SU-DHL-6 (cell line): ENCODE measurements at regions not wholly inside any gene's neighbourhood (a gene's known extent, or its start where the extent isn't known, plus 50 kb on each side); places are given as distances from the start of the nearest gene placed in this dataset.

ENCODE experiments used
- H2AFZ ChIP-seq: fragments of 200-600 bp; sonication (generic); 2 replicates; pipeline ENCODE4 v1.6.1; 2014; ENCODE audit warnings: low read depth, mild to moderate bottlenecking, moderate library complexity, mixed read lengths, antibody characterized with exemption, low read length; ENCODE audit not compliant: severe bottlenecking
- H3F3A ChIP-seq: fragments of 200-600 bp; shearing (Covaris generic); 2 replicates; pipeline ENCODE4 v1.6.0; 2016; ENCODE audit warnings: antibody characterized with exemption, mild to moderate bottlenecking; ENCODE audit not compliant: insufficient read depth
- H3K27ac ChIP-seq: fragments of 200-600 bp; sonication (generic); 2 replicates; pipeline ENCODE4 v1.5.1; 2016; ENCODE audit warnings: low read depth, mild to moderate bottlenecking, low read length, moderate library complexity, mixed read lengths
- H3K27me3 ChIP-seq: fragments of 200-600 bp; sonication (generic), shearing (Covaris generic); 2 replicates; pipeline ENCODE4 v1.6.0; 2014; ENCODE audit warnings: mild to moderate bottlenecking, low read length
- H3K36me3 ChIP-seq: fragments of 200-600 bp; sonication (generic); 2 replicates; pipeline ENCODE4 v1.6.1; 2014; ENCODE audit warnings: mild to moderate bottlenecking, low read length, mixed read lengths
- H3K4me2 ChIP-seq: fragments of 300-600, 200-600 bp; shearing (Covaris generic), sonication (generic); 2 replicates; pipeline ENCODE4 v1.6.0; 2014; ENCODE audit warnings: low read length, low read depth, mild to moderate bottlenecking; ENCODE audit not compliant: poor library complexity, severe bottlenecking
- H3K4me3 ChIP-seq: fragments of 200-600 bp; sonication (generic); 2 replicates; pipeline ENCODE4 v1.5.1; 2014; ENCODE audit warnings: antibody characterized with exemption, low read length, mild to moderate bottlenecking, mixed read lengths; ENCODE audit not compliant: insufficient read depth, poor library complexity, severe bottlenecking
- H3K79me2 ChIP-seq: fragments of 200-600 bp; sonication (generic); 2 replicates; pipeline ENCODE4 v1.6.1; 2014; ENCODE audit warnings: mild to moderate bottlenecking, low read length, moderate library complexity; ENCODE audit not compliant: insufficient read depth
- H3K9ac ChIP-seq: fragments of 200-600 bp; sonication (generic); 2 replicates; pipeline ENCODE4 v1.7.0; 2014; ENCODE audit warnings: mild to moderate bottlenecking, low read length
- H3K9me2 ChIP-seq: fragments of 200-600 bp; sonication (generic); replicated peaks from 2 replicates; pipeline ENCODE4 v1.6.1; 2014; ENCODE audit warnings: low read length; ENCODE audit not compliant: insufficient read depth
- H3K9me3 ChIP-seq: fragments of 200-600 bp; sonication (generic); 2 replicates; pipeline ENCODE4 v1.6.1; 2014; ENCODE audit warnings: low read length, mixed read lengths; ENCODE audit not compliant: insufficient read depth
- H4K20me1 ChIP-seq: fragments of 200-600 bp; sonication (generic); 2 replicates; pipeline ENCODE4 v1.6.1; 2014; ENCODE audit warnings: low read depth, mild to moderate bottlenecking, antibody characterized with exemption, low read length, moderate library complexity, mixed read lengths
- EZH2phosphoT487 ChIP-seq: fragments of 200-600 bp; sonication (generic), shearing (Covaris generic); conservative IDR thresholded peaks from 2 replicates; pipeline ENCODE4 v1.6.1; 2018; ENCODE audit warnings: mild to moderate bottlenecking, antibody characterized with exemption, low read length, moderate library complexity, mixed read lengths
- TF ChIP-seq, protein P1 (sequence below): fragments of 200-600 bp; sonication (generic); IDR thresholded peaks from one replicate; pipeline ENCODE4 v1.5.1; 2017; ENCODE audit warnings: antibody characterized with exemption, mild to moderate bottlenecking, low read length, moderate library complexity; ENCODE audit not compliant: insufficient read depth, poor library complexity, severe bottlenecking

DNA sequence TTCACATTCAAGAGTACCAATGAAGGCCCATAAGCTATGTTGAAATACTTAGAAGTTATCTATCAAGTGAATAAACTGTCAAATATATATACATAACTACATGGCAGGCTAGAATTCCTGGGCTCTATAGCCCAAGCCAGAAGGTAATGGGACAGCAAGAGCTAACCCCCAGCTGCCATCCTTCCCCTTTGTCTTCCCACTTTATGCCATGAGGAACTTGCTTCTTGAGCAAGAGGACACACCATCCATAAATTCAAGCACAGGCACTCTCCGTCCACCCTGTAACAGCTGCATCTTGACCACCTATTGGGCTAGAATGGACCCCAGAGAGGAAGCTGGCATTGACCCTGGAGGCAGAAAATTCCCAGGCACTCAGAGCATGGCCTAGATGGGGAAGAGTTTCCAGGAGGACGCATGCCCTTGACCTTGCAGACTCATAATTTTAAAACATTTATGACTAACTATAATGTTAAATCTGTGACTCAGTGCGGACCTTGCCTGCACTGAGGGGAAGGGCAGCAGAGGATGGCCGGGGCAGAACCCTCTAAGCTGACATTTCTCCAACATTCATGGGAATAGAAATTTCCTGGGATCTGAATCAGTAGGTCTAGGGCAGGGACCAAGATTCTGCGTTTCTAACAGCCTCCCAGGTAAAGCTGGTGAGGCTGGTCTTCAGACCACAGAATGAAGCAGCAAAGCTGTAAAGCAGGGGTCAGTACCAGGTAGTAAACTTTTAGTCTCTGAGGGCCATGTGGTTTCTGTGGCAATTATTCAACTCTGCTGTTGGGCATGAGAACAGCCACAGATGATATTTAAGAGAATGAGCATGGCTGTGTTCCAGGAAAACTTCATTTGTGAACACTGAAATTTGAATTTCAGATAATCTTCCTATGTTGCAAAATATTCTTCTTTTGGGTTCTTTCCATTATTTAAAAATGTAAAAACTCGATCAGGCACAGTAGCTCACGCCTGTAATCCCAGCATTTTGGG lies 71.4 kb upstream of the CLDN10 start:
- H3K9me3 ChIP-seq, result no peaks in the 10 kb centered on the region
- H3K9ac ChIP-seq, result no peak overlapping the region
- no peak overlapping the region for H3K4me3 ChIP-seq
- no peak overlapping the region for H2AFZ ChIP-seq
- H3K79me2 ChIP-seq, result no peaks in the 10 kb centered on the region
- TF ChIP-seq, protein P1, sequence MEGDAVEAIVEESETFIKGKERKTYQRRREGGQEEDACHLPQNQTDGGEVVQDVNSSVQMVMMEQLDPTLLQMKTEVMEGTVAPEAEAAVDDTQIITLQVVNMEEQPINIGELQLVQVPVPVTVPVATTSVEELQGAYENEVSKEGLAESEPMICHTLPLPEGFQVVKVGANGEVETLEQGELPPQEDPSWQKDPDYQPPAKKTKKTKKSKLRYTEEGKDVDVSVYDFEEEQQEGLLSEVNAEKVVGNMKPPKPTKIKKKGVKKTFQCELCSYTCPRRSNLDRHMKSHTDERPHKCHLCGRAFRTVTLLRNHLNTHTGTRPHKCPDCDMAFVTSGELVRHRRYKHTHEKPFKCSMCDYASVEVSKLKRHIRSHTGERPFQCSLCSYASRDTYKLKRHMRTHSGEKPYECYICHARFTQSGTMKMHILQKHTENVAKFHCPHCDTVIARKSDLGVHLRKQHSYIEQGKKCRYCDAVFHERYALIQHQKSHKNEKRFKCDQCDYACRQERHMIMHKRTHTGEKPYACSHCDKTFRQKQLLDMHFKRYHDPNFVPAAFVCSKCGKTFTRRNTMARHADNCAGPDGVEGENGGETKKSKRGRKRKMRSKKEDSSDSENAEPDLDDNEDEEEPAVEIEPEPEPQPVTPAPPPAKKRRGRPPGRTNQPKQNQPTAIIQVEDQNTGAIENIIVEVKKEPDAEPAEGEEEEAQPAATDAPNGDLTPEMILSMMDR, result no peak
- TF ChIP-seq EZH2phosphoT487, result no peak
- no peaks in the 10 kb centered on the region for H4K20me1 ChIP-seq
- no peaks in the 10 kb centered on the region for H3K27me3 ChIP-seq
- no peak overlapping the region for H3K27ac ChIP-seq
- H3K4me2 ChIP-seq, result no peak overlapping the region
- no peaks in the 10 kb centered on the region for H3K36me3 ChIP-seq
- no peaks in the 10 kb centered on the region for H3F3A ChIP-seq
- no peaks in the 10 kb centered on the region for H3K9me2 ChIP-seq

DNA sequence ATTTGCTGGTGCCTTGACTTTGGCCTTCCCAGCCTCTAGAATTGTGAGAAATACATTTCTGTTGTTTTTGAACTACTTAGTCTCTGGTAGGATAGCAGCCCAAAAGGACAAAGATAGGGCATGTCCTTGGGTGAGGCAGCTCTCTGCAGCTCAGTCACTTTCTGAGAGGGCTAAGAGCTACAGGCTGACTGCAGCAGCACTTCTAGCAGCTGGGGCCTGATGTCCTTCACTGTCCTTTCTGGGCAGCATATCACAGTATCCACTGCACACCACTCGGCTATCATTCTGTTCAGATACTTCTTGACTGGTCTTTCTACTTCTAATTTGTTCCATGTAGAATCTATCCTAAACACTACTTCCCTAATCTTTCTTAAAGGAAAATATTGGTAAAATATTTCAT lies 68.5 kb upstream of the CLDN10 start:
- Histone ChIP-seq H3K4me3 (no peak overlapping the region), H3F3A (no peaks in the 10 kb centered on the region), H3K9me3 (no peaks in the 10 kb centered on the region), H3K4me2 (no peak overlapping the region), H3K27ac (no peak overlapping the region), H3K36me3 (no peaks in the 10 kb centered on the region), H4K20me1 (no peaks in the 10 kb centered on the region), H2AFZ (no peak overlapping the region), H3K9ac (no peak overlapping the region), H3K9me2 (no peaks in the 10 kb centered on the region), H3K27me3 (no peaks in the 10 kb centered on the region), H3K79me2 (no peaks in the 10 kb centered on the region)
- no peak for TF ChIP-seq EZH2phosphoT487
- TF ChIP-seq, protein P1, result no peak

DNA sequence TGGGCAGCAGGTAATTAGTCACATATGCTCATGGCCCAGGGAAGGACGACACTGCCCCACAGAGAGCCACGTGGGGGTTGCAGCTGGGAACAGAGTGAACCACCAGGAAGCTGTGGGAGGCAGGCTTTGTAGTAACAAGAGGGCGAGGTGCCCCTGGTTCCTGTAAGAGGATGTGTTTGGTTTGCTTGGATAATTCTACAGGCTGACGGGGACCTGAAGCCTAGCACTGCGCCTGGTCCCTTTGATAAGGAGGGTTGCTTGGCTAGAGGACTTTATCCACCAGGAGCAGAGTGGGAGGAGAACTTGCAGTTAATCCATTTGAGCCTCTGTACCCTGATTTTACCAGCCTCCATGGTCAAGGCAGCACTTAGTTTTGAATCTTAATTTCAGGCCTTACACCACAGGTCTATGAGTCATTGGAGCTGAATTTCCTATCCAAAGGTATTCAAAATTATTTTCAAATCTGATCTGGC lies 67.4 kb upstream of the CLDN10 start:
- H3K27ac ChIP-seq, result no peak overlapping the region
- no peaks in the 10 kb centered on the region for H3F3A ChIP-seq
- H2AFZ ChIP-seq, result no peak overlapping the region
- no peaks in the 10 kb centered on the region for H3K9me3 ChIP-seq
- no peak for TF ChIP-seq EZH2phosphoT487
- TF ChIP-seq, protein P1, result no peak
- no peak overlapping the region for H3K4me2 ChIP-seq
- H3K9ac ChIP-seq, result no peak overlapping the region
- no peaks in the 10 kb centered on the region for H3K27me3 ChIP-seq
- H4K20me1 ChIP-seq, result no peaks in the 10 kb centered on the region
- H3K79me2 ChIP-seq, result no peaks in the 10 kb centered on the region
- H3K36me3 ChIP-seq, result no peaks in the 10 kb centered on the region
- H3K4me3 ChIP-seq, result no peak overlapping the region
- H3K9me2 ChIP-seq, result no peaks in the 10 kb centered on the region
